NCI-H2107 (cell line): ENCODE measurements at regions not wholly inside any gene's neighbourhood (a gene's known extent, or its start where the extent isn't known, plus 50 kb on each side); places are given as distances from the start of the nearest gene placed in this dataset.

Experiments used
- DNase-seq: peaks from one replicate; lab custom pipeline; 2025; lab: John Stamatoyannopoulos, UW

- no peak for DNase-seq
These were observed 71.6 kb upstream of the GAREM1 start for GRCh38 chr18:32542221-32542798.

GRCh38 chr18:32530947-32531651 lies 60.4 kb upstream of the GAREM1 start:
- no peak for DNase-seq

GRCh38 chr18:32529722-32530420 lies 59.2 kb upstream of the GAREM1 start:
- no peak for DNase-seq

DNA sequence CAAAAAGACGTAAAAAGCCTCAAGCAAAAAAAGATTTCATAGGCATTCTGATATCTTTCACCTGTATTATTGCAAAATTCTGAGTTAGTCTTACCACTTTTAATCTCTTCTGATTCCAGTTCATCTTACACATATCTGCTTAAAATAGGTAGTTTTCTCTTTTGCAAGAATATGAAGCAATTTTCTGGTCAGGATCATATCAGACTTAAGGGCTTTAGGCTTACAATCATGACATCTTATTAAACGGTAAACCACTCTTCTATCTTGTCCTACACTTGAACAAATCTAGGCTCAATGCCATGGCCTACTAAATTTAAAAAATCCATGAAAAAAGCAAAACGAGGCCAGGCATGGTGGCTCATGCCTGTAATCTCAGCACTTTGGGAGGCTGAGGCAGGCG lies 50.1 kb upstream of the GAREM1 start:
- DNase-seq: no peak
